Activated CD8-positive, alpha-beta T cell treated with anti-CD3 and anti-CD28 coated beads for 36 hours (primary cell): ENCODE measurements at regions not wholly inside any gene's neighbourhood (a gene's known extent, or its start where the extent isn't known, plus 50 kb on each side); places are given as distances from the start of the nearest gene placed in this dataset.
A peak's percentile ranks its signal among the peaks of the same experiment; 100 is the strongest.

Experiments
- ATAC-seq: fragments of 200-7000 bp; cut with Tn5 transposase; one replicate; pipeline ENCODE4 v1.10.0; 2021; ENCODE audit warnings: mild to moderate bottlenecking, moderate library complexity
- CTCF ChIA-PET: fragments of 350-600 bp; sonication (Branson Sonifier 250); formaldehyde crosslinking; loops from one replicate; lab custom pipeline; 2021; ENCODE audit warnings: antibody characterized with exemption; lab: Charles Lee
- POLR2A ChIA-PET: fragments of 350-600 bp; sonication (Branson Sonifier 250); formaldehyde crosslinking; loops from one replicate; lab custom pipeline; 2021; ENCODE audit warnings: antibody characterized with exemption; lab: Charles Lee
- DNase-seq: peaks from one replicate; pipeline ENCODE4 v3.0.0-alpha.2; 2020
- H3K27ac Mint-ChIP-seq: one replicate; pipeline ENCODE4 v1.8.0; 2021; ENCODE audit warnings: mild to moderate bottlenecking, mixed read lengths
- H3K27me3 Mint-ChIP-seq: one replicate; pipeline ENCODE4 v1.8.0; 2021; ENCODE audit warnings: mixed read lengths
- H3K36me3 Mint-ChIP-seq: one replicate; pipeline ENCODE4 v1.8.0; 2021; ENCODE audit warnings: low read depth, mixed read lengths
- H3K4me1 Mint-ChIP-seq: one replicate; pipeline ENCODE4 v1.8.0; 2021; ENCODE audit warnings: low read depth, mixed read lengths
- H3K4me3 Mint-ChIP-seq: one replicate; pipeline ENCODE4 v1.8.0; 2021; ENCODE audit warnings: mild to moderate bottlenecking, moderate library complexity, mixed read lengths
- H3K9me3 Mint-ChIP-seq: one replicate; pipeline ENCODE4 v1.8.0; 2021; ENCODE audit warnings: mixed read lengths
- CTCF ChIP-seq: fragments of 200-600 bp; IDR thresholded peaks from one replicate; pipeline ENCODE4 v1.8.0; 2022; ENCODE audit warnings: antibody characterized with exemption, mild to moderate bottlenecking
- intact Hi-C: fragments of 100-400 bp; cut with micrococcal nuclease; formaldehyde crosslinking; loops from one replicate; pipeline ENCODE4 v1.10.0; 2022

DNA sequence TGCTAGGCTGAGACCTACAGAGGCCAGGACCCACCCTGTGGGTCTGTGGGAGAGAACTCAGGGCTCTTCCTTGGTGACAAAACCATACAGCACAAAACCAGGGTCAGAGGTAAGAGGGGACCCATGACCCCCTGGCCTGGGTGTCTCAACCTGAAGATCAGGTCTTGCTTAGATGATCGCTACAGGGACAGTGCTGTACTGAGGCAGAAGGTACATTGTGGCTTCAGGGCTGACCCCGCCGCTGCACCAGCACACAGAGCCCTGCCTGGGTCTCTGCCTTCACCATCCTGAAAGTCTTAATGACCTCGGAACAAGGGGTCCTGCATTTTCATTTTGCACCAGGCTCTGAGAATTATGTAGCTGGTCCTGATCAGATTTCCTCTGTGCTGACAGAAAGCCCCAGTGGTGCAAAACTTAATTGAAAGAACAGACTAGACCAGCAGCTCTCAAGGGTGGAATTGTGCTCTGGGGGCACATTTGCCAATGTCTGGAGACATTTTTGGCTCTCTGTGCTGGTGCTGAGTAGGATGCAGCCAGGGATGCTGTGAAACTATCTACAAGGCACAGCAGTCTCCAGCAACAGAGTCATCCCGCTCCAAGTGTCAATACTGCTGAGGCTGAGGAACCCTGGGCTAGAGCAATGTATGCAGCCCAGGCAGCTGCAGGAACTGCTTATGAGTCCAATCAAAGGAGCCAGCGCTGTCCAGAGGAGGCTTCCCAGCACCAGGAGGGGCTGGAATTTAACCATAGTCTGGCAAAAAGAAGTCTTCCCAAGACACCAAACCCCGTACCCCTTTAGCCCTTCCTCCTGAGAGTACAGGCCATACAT lies 254.9 kb downstream of the ERMARD start:
- ChIA-PET POLR2A (no interaction called here), CTCF (no interaction called here)
- peaks cover 38% of the 10 kb centered on the region for H3K9me3 Mint-ChIP-seq
- peak; percentile 30 for ATAC-seq
- intact Hi-C loops: no loop called here
- TF ChIP-seq CTCF: no peak
- H3K27ac Mint-ChIP-seq: no peak overlapping the region
- H3K4me3 Mint-ChIP-seq: no peak overlapping the region
- no peaks in the 10 kb centered on the region for H3K27me3 Mint-ChIP-seq
- peaks cover 8% of the 10 kb centered on the region for H3K4me1 Mint-ChIP-seq
- no peak for DNase-seq
- H3K36me3 Mint-ChIP-seq: peaks cover 15% of the 10 kb centered on the region

- H3K9me3 Mint-ChIP-seq: peaks cover 44% of the 10 kb centered on the region
- peak; percentile 73 for ATAC-seq
Observed at GRCh38 chr6:170005665-170006064, 254.2 kb downstream of the ERMARD start.

GRCh38 chr6:170004585-170005210 lies 253.3 kb downstream of the ERMARD start:
- Mint-ChIP-seq H3K4me1 (peaks cover 8% of the 10 kb centered on the region), H3K9me3 (peaks cover 44% of the 10 kb centered on the region), H3K36me3 (peaks cover 15% of the 10 kb centered on the region), H3K4me3 (no peak overlapping the region), H3K27me3 (no peaks in the 10 kb centered on the region), H3K27ac (no peak overlapping the region)
- ChIA-PET POLR2A (no interaction called here), CTCF (no interaction called here)
- ATAC-seq (no peak), DNase-seq (no peak)
- intact Hi-C loops: no loop called here
- no peak for TF ChIP-seq CTCF

More at GRCh38 chr6:170005665-170006064, 254.2 kb downstream of the ERMARD start:
- ChIA-PET POLR2A (no interaction called here), CTCF (no interaction called here)
- intact Hi-C loops: no loop called here
- DNase-seq: no peak
- H3K4me3 Mint-ChIP-seq: no peak overlapping the region
- peaks cover 8% of the 10 kb centered on the region for H3K4me1 Mint-ChIP-seq
- peaks cover 15% of the 10 kb centered on the region for H3K36me3 Mint-ChIP-seq
- H3K27me3 Mint-ChIP-seq: no peaks in the 10 kb centered on the region
- H3K27ac Mint-ChIP-seq: peak overlapping the region; percentile 12
- TF ChIP-seq CTCF: no peak

DNA sequence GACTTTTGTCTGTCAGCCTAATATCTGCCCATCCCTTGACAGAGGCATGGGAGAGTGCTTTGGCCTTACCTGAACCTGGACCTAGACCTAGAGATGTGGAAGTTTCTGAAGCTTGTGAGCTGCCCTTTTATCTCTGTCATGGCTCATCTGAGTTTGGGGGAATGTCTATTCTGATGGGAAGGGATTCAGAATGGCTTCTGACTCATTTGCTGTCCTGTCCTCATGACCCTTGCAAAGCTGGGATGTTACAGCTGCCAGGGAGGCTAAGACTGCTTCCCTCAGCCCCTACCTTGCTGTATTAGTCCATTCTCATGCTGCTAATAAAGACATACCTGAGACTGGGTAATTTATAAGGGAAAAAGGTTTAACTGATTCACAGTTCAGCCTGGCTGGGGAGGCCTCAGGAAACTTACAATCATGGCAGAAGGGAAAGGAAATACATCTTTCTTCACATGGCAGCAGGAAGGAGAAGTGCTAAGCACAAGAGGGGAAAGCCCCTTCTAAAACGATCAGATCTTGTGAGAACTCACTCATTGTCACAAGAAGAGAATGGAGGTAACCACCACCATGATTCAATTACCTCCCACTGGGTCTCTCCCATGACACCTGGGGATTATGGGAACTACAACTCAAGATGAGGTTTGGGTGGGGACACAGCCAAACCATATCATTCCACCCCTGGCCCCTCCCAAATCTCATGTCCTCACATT lies 252.2 kb downstream of the ERMARD start:
- Mint-ChIP-seq H3K9me3 (peaks cover 44% of the 10 kb centered on the region), H3K27ac (no peak overlapping the region), H3K4me3 (no peak overlapping the region), H3K27me3 (no peaks in the 10 kb centered on the region), H3K36me3 (peaks cover 15% of the 10 kb centered on the region), H3K4me1 (peaks cover 8% of the 10 kb centered on the region)
- TF ChIP-seq CTCF: no peak
- DNase-seq (no peak), ATAC-seq (no peak)
- intact Hi-C loops: no loop called here
- ChIA-PET POLR2A (interaction anchor here (0.9 kb wide), 1 partner anchor 14 kb away, joined by 3 read pairs; no protein-coding TSS in a partner anchor), CTCF (no interaction called here)
